GM23338 (cell line): ENCODE measurements at regions not wholly inside any gene's neighbourhood (a gene's known extent, or its start where the extent isn't known, plus 50 kb on each side); places are given as distances from the start of the nearest gene placed in this dataset.

Experiments used
- ATAC-seq: fragments of 200-7000 bp; cut with Tn5 transposase; 3 replicates; pipeline ENCODE4 v1.9.1; 2020
- DNase-seq: peaks from one replicate; pipeline ENCODE4 v3.0.0-alpha.2; 2015; ENCODE audit warnings: low spot score
- H2AFZ ChIP-seq: fragments of 200-600 bp; sonication (generic); 2 replicates; pipeline ENCODE4 v1.8.0; 2016; ENCODE audit warnings: antibody characterized with exemption, mild to moderate bottlenecking, moderate library complexity
- H3F3A ChIP-seq: fragments of 200-600 bp; sonication (generic); replicated peaks from 2 replicates; pipeline ENCODE4 v1.8.0; 2017; ENCODE audit warnings: antibody characterized with exemption, mixed run types, low read depth
- H3K27ac ChIP-seq: fragments of 200-600 bp; sonication (generic); 2 replicates; pipeline ENCODE4 v1.6.1; 2016; ENCODE audit warnings: low read depth
- H3K27me3 ChIP-seq: fragments of 200-600 bp; sonication (generic); 2 replicates; pipeline ENCODE4 v1.8.0; 2016; ENCODE audit warnings: mild to moderate bottlenecking, mixed run types, moderate library complexity; ENCODE audit not compliant: insufficient read depth
- H3K36me3 ChIP-seq: fragments of 200-600 bp; sonication (generic); 2 replicates; pipeline ENCODE4 v1.8.0; 2016; ENCODE audit warnings: mild to moderate bottlenecking; ENCODE audit not compliant: insufficient read depth
- H3K4me1 ChIP-seq: fragments of 200-600 bp; sonication (generic); 2 replicates; pipeline ENCODE4 v1.8.0; 2016; ENCODE audit warnings: mild to moderate bottlenecking, moderate library complexity; ENCODE audit not compliant: insufficient read depth
- H3K4me2 ChIP-seq: fragments of 200-600 bp; sonication (generic); 2 replicates; pipeline ENCODE4 v1.7.1; 2017; ENCODE audit warnings: mixed run types
- H3K4me3 ChIP-seq: fragments of 200-600 bp; sonication (generic); 2 replicates; pipeline ENCODE4 v1.6.1; 2016; ENCODE audit warnings: mixed run types
- H3K79me2 ChIP-seq: fragments of 200-600 bp; sonication (generic); replicated peaks from 2 replicates; pipeline ENCODE4 v1.8.0; 2017; ENCODE audit warnings: mild to moderate bottlenecking; ENCODE audit not compliant: insufficient read depth
- H3K9me2 ChIP-seq: fragments of 200-600 bp; sonication (generic); 2 replicates; pipeline ENCODE4 v1.8.0; 2017; ENCODE audit not compliant: insufficient read depth
- H4K20me1 ChIP-seq: fragments of 200-600 bp; sonication (generic); replicated peaks from 2 replicates; pipeline ENCODE4 v1.8.0; 2017; ENCODE audit warnings: mild to moderate bottlenecking; ENCODE audit not compliant: insufficient read depth
- H3K27ac Mint-ChIP-seq: 2 replicates; pipeline ENCODE4 v1.8.0; 2020; ENCODE audit warnings: inconsistent platforms, mild to moderate bottlenecking, moderate library complexity, mixed read lengths
- H3K27me3 Mint-ChIP-seq: 3 replicates; pipeline ENCODE4 v1.8.0; 2022; ENCODE audit warnings: low read depth, mild to moderate bottlenecking, moderate library complexity, mixed read lengths, inconsistent platforms; ENCODE audit not compliant: insufficient read depth, poor library complexity
- H3K36me3 Mint-ChIP-seq: 3 replicates; pipeline ENCODE4 v1.8.0; 2021; ENCODE audit warnings: low read depth, mild to moderate bottlenecking, inconsistent platforms, moderate library complexity, mixed read lengths
- H3K4me1 Mint-ChIP-seq: 3 replicates; pipeline ENCODE4 v1.8.0; 2020; ENCODE audit warnings: mild to moderate bottlenecking, inconsistent platforms, mixed read lengths
- H3K4me3 Mint-ChIP-seq: 3 replicates; pipeline ENCODE4 v1.8.0; 2021; ENCODE audit warnings: moderate library complexity, mild to moderate bottlenecking, inconsistent platforms, mixed read lengths
- H3K9me3 Mint-ChIP-seq: 3 replicates; pipeline ENCODE4 v1.8.0; 2020; ENCODE audit warnings: moderate library complexity, mild to moderate bottlenecking, inconsistent platforms, mixed read lengths
- CREB1 ChIP-seq: fragments of 250-450 bp; sonication (Bioruptor Pico); IDR thresholded peaks from 2 replicates; pipeline ENCODE4 v1.5.0; 2020; ENCODE audit warnings: low read depth, mild to moderate bottlenecking, moderate library complexity
- CTCF ChIP-seq, 2 experiments: fragments of 200-600 bp in 1 of 2; sonication (generic) in 1 of 2; conservative IDR thresholded peaks; 2 replicates each; pipeline versions ENCODE4 v1.5.1 to v1.6.1; 2016 to 2017; ENCODE audit warnings: antibody characterized with exemption in 2 of 2, low read depth in 2 of 2, mild to moderate bottlenecking in 2 of 2, moderate library complexity in 1 of 2
- ETS1 ChIP-seq: IDR thresholded peaks from 2 replicates; pipeline ENCODE4 v1.6.1; 2016; ENCODE audit warnings: antibody characterized with exemption
- EZH2 ChIP-seq: fragments of 200-600 bp; sonication (generic); IDR thresholded peaks from one replicate; pipeline ENCODE4 v1.8.0; 2017; ENCODE audit warnings: antibody characterized with exemption, mild to moderate bottlenecking, low read depth; ENCODE audit not compliant: unreplicated experiment
- EZH2phosphoT487 ChIP-seq: fragments of 200-600 bp; sonication (generic); IDR thresholded peaks from one replicate; pipeline ENCODE4 v1.8.1; 2018; ENCODE audit warnings: antibody characterized with exemption; ENCODE audit not compliant: unreplicated experiment
- JUNB ChIP-seq: IDR thresholded peaks from one replicate; pipeline ENCODE4 v1.6.1; 2016; ENCODE audit warnings: antibody characterized with exemption; ENCODE audit not compliant: unreplicated experiment
- NANOG ChIP-seq: IDR thresholded peaks from 2 replicates; pipeline ENCODE4 v1.6.1; 2016; ENCODE audit warnings: antibody characterized with exemption, borderline replicate concordance
- POLR2AphosphoS5 ChIP-seq: IDR thresholded peaks from 2 replicates; pipeline ENCODE4 v1.6.1; 2016; ENCODE audit warnings: antibody characterized with exemption, low read depth
- REST ChIP-seq: IDR thresholded peaks from one replicate; pipeline ENCODE4 v1.6.1; 2018; ENCODE audit warnings: antibody characterized with exemption; ENCODE audit not compliant: unreplicated experiment
- STAT1 ChIP-seq: IDR thresholded peaks from one replicate; pipeline ENCODE4 v1.6.1; 2016; ENCODE audit warnings: antibody characterized with exemption; ENCODE audit not compliant: unreplicated experiment
- ZNF114 ChIP-seq: fragments of 250-450 bp; sonication (Bioruptor Pico); IDR thresholded peaks from 2 replicates; pipeline ENCODE4 v1.5.0; 2020; ENCODE audit warnings: mild to moderate bottlenecking, moderate library complexity
- ZNF331 ChIP-seq: fragments of 250-450 bp; sonication (Bioruptor Pico); IDR thresholded peaks from 2 replicates; pipeline ENCODE4 v1.5.0; 2020; ENCODE audit warnings: low read depth, mild to moderate bottlenecking, moderate library complexity
- ZNF462 ChIP-seq: fragments of 250-450 bp; sonication (Bioruptor Pico); IDR thresholded peaks from 2 replicates; pipeline ENCODE4 v1.5.0; 2020; ENCODE audit warnings: mild to moderate bottlenecking, moderate library complexity

GRCh38 chr6:21444711-21445260 lies 148.8 kb upstream of the SOX4 start:
- H3K36me3 Mint-ChIP-seq = no peaks in the 10 kb centered on the region
- Histone ChIP-seq H3K4me3 (no peak overlapping the region), H3K27me3 (no peaks in the 10 kb centered on the region), H3F3A (no peaks in the 10 kb centered on the region), H3K27ac (no peak overlapping the region), H3K9me2 (peaks cover 9% of the 10 kb centered on the region; the same call in 1 of the 2 replicates), H3K36me3 (no peaks in the 10 kb centered on the region), H3K4me1 (no peaks in the 10 kb centered on the region; the same call in 1 of the 2 replicates), H3K79me2 (no peaks in the 10 kb centered on the region), H3K4me2 (no peak overlapping the region), H4K20me1 (no peaks in the 10 kb centered on the region), H2AFZ (0 out of 2 replicates have a peak overlapping the region, but pooled peaks have one; percentile 66)
- TF ChIP-seq ZNF114 (CRISPR knock-in tag) = no peak
- TF ChIP-seq ZNF331 (CRISPR knock-in tag) = no peak
- no peak for TF ChIP-seq CREB1
- no peak for TF ChIP-seq REST
- no peak for TF ChIP-seq JUNB
- TF ChIP-seq CTCF (conservative IDR thresholded peaks at IDR 0.05; ENCODE audit: low read depth in 2 of 2) = no peak
- no peak for TF ChIP-seq NANOG
- no peak for TF ChIP-seq STAT1
- no peak for TF ChIP-seq EZH2phosphoT487
- TF ChIP-seq POLR2AphosphoS5 = no peak
- no peak for TF ChIP-seq EZH2
- TF ChIP-seq ZNF462 (CRISPR knock-in tag) = no peak
- TF ChIP-seq ETS1 = no peak
- H3K9me3 Mint-ChIP-seq = no peaks in the 10 kb centered on the region; the same call in 2 of the 3 replicates
- ATAC-seq (no peak), DNase-seq (no peak)
- H3K4me3 Mint-ChIP-seq = no peak overlapping the region
- no peak overlapping the region for H3K27ac Mint-ChIP-seq
- no peaks in the 10 kb centered on the region for H3K27me3 Mint-ChIP-seq
- no peaks in the 10 kb centered on the region; the same call in 2 of the 3 replicates for H3K4me1 Mint-ChIP-seq
